ENCODE measurements at regions not wholly inside any gene's neighbourhood (a gene's known extent, or its start where the extent isn't known, plus 50 kb on each side); places are given as distances from the start of the nearest gene placed in this dataset.

DNA sequence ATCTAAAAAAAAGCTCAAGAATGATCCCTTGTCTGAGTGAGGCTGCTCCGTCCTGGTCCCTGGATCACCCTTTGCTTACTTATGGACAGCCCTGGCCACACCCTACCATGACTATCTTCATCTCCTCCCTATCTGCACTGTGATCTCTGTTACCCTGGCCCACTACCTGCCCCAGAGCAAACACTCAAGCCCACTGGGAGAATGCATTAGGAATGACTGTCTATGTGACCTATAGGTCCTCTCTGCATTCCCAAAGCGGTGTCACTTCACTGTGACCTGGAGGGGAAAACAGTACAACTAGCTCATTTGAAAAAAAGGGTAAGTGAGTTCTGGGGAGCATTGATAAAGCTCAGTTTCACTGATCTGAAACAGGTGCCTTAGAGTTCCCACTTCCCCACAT, 86.4 kb upstream of the FOXP4 start:
- intact Hi-C loops (cut with DNase I, micrococcal nuclease): loop anchor here (5.0 to 10.0 kb wide), 2 partner anchors 133 to 135 kb away; no protein-coding TSS in a partner anchor
- H3K4me3 ChIP-seq: no peak overlapping the region
- H3K36me3 ChIP-seq (ENCODE audit: low read depth): no peaks in the 10 kb centered on the region
- DNase-seq (no peak), ATAC-seq (peak; percentile 16)
- TF ChIP-seq, protein P1, sequence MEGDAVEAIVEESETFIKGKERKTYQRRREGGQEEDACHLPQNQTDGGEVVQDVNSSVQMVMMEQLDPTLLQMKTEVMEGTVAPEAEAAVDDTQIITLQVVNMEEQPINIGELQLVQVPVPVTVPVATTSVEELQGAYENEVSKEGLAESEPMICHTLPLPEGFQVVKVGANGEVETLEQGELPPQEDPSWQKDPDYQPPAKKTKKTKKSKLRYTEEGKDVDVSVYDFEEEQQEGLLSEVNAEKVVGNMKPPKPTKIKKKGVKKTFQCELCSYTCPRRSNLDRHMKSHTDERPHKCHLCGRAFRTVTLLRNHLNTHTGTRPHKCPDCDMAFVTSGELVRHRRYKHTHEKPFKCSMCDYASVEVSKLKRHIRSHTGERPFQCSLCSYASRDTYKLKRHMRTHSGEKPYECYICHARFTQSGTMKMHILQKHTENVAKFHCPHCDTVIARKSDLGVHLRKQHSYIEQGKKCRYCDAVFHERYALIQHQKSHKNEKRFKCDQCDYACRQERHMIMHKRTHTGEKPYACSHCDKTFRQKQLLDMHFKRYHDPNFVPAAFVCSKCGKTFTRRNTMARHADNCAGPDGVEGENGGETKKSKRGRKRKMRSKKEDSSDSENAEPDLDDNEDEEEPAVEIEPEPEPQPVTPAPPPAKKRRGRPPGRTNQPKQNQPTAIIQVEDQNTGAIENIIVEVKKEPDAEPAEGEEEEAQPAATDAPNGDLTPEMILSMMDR (IDR thresholded peaks at IDR 0.05): no peak
- peaks cover 7% of the 10 kb centered on the region for H3K4me1 ChIP-seq (ENCODE audit: low read depth)
- H3K9me3 ChIP-seq: no peaks in the 10 kb centered on the region

DNA sequence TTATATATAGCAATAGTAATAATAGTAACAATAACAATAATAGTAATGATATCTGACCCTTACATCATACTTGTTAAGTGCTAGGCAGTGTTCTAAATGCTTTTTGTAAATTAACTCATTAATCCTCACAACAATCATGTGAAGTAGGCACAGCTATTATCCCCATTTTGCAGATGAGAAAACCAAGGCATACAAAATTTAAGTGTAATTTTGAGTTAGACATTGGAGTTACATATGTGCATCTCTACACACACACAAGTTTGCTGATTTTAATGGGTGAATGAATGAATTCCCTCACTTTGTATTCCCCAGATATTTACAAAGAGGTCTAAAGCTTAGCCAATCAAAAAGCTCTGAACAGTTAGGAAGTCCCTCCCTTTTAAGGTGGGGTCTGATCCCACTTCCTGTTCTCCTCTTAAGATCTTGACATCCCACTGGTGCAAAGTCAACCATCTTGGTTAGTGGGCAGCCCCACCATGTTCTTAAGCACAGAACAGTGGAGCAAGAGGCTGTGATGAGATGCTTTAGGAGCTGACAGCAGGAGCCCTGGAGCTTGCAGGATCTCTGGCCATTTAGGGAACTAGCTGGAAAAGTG, 85.3 kb upstream of the FOXP4 start:
- TF ChIP-seq, protein P1 (IDR thresholded peaks at IDR 0.05): no peak
- intact Hi-C loops (cut with DNase I, micrococcal nuclease): loop anchor here (5.0 to 10.0 kb wide), 2 partner anchors 131 to 134 kb away; no protein-coding TSS in a partner anchor
- ATAC-seq: no peak

DNA sequence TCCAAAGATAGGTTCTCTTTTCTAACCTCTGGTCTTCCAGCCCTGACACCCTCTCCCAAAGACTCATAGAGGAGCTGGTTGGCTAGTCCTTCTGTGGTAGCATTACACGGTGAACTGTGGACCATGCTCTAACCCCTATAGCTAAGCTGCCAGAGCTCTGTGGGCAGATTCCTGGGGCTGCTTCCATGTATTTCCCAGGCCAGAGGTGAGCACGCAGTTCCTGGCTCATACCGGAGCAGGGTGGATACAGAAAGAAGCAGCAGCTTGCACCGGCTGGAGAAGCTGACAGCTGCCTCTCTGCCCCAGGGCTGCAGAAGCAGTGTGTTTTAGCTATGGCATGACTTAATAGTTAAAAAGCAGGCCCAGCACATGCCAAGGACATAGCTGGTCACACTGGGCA, 84.1 kb upstream of the FOXP4 start:
- intact Hi-C loops (cut with DNase I, micrococcal nuclease): loop anchor here (5.0 to 10.0 kb wide), 2 partner anchors 130 to 133 kb away; no protein-coding TSS in a partner anchor
- no peak overlapping the region for H3K4me3 ChIP-seq
- ATAC-seq (no peak), DNase-seq (no peak)
- TF ChIP-seq, protein P1 (IDR thresholded peaks at IDR 0.05): no peak
- H3K36me3 ChIP-seq (ENCODE audit: low read depth): no peaks in the 10 kb centered on the region
- H3K4me1 ChIP-seq (ENCODE audit: low read depth): peaks cover under 1% of the 10 kb centered on the region
- H3K9me3 ChIP-seq: no peaks in the 10 kb centered on the region

More for the DNA sequence above, 85.3 kb upstream of the FOXP4 start:
- Histone ChIP-seq H3K9me3 (no peaks in the 10 kb centered on the region), H3K4me1 (ENCODE audit: low read depth) (peaks cover 7% of the 10 kb centered on the region), H3K36me3 (ENCODE audit: low read depth) (no peaks in the 10 kb centered on the region), H3K4me3 (no peak overlapping the region)
- no peak for DNase-seq

DNA sequence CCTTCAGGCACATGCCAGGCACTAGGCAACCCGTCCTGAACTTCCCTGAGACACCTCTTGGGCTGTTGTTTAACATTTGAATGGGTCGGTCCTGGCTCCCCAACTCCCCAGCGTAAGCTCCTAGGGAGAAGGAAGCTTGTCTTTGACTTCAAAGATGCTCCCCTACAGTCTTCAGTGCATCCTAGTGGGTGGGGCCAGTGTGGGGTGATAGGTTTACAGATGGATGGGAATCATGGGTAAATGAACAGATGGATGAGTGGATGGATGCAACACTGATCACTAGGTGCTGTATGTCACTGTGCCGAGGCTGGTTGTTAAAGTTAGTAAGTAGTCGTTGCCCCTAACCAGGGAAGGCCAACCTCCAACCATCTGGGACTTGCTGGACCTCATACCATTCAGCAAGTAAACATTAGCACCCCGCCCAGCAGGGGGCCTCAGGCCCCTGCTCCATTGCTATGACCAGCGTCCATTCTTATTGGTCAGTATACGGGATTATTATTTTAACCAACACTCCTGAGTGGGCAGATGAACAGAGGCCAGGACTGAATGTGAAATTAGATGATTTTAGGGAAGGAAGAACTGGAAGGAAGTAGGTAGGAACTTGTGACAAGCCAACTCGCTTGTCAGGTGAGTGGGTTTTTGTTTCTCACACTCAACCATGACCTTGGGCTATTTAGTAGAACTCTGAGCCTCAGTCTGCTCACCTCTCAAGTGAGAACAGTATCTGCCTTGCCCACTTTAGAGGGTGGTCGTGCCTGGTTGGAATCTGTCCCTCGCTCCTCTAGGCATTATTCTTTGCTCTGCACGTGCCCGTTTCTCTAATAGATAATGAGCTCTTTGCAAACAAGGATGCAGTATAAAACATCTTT, 82.9 kb upstream of the FOXP4 start:
- TF ChIP-seq, protein P1 (IDR thresholded peaks at IDR 0.05): peak; percentile 20
- intact Hi-C loops (cut with DNase I, micrococcal nuclease): loop anchor here (5.0 to 10.0 kb wide), 2 partner anchors 129 to 132 kb away; no protein-coding TSS in a partner anchor
- H3K9me3 ChIP-seq: no peaks in the 10 kb centered on the region
- H3K4me3 ChIP-seq: no peak overlapping the region
- H3K36me3 ChIP-seq (ENCODE audit: low read depth): no peaks in the 10 kb centered on the region
- peak in 2 of 3 donors; percentile 75 to 84 for DNase-seq
- no peaks in the 10 kb centered on the region for H3K4me1 ChIP-seq (ENCODE audit: low read depth)
- peak; percentile 74 for ATAC-seq

DNA sequence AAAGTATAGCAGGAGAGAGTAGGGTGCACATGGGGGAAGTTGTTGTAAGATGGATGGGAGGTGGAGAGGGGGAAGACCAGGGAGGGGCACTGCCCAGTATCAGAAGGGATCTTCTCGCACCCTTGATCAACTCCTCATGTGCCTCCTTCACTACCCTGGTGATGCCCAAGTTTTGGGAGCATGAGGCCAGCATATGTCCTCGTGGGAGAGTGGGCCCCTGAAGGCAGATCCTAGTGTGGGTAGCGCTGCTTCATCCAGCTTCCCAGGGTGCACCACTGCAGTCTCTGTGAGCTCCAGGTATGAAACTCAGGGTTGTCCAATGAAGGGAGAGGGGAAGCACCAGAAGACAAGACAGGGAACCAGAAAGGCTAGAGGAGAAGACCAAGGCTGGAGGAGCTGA, 82.2 kb upstream of the FOXP4 start:
- DNase-seq: no peak
- TF ChIP-seq, protein P1 (IDR thresholded peaks at IDR 0.05): no peak
- Histone ChIP-seq H3K36me3 (ENCODE audit: low read depth) (no peaks in the 10 kb centered on the region), H3K9me3 (no peaks in the 10 kb centered on the region), H3K4me1 (ENCODE audit: low read depth) (no peaks in the 10 kb centered on the region), H3K4me3 (no peak overlapping the region)
- intact Hi-C loops (cut with DNase I, micrococcal nuclease): loop anchor here (5.0 to 10.0 kb wide), 2 partner anchors 128 to 131 kb away; no protein-coding TSS in a partner anchor
- no peak for ATAC-seq

Measured in mucosa of descending colon (tissue), 3 donors.